Activated T-helper 1 cell treated with Interleukin-2 at 50 U/mL for 16 hours (primary cell): ENCODE measurements at regions not wholly inside any gene's neighbourhood (a gene's known extent, or its start where the extent isn't known, plus 50 kb on each side); places are given as distances from the start of the nearest gene placed in this dataset.
A peak's percentile ranks its signal among the peaks of the same experiment; 100 is the strongest.

Experiments used
- DNase-seq: peaks from one replicate; pipeline ENCODE4 v3.0.0-alpha.2; 2020; ENCODE audit warnings: low read depth

GRCh38 chr3:70558956-70559355, 246.5 kb upstream of the MDFIC2 start:
- DNase-seq, result no peak

GRCh38 chr3:70557976-70558375, 245.5 kb upstream of the MDFIC2 start:
- no peak for DNase-seq

DNA sequence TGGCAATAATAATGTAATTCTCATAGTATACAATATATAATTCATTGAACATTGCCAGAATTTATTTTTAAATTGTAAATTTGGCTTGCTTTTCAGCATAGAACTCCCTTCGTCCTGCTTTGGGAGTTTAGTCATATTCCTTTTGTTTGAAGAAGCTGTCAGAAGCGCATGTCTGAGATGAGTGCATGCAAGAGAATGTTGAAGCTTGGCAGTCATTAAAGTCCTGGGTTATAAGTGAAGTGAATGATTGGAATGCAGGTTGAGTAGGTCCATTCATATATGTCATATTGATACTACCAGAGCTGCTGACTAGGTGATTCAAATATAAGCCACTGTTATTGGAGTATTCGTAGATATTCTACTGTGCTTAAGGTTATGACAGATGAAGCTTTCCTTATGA, 243.6 kb upstream of the MDFIC2 start:
- no peak for DNase-seq

- no peak for DNase-seq
These were observed 241.7 kb upstream of the MDFIC2 start for GRCh38 chr3:70554170-70554569.

- DNase-seq, result peak; percentile 38
These were observed 238.4 kb upstream of the MDFIC2 start for GRCh38 chr3:70550723-70551319.

DNA sequence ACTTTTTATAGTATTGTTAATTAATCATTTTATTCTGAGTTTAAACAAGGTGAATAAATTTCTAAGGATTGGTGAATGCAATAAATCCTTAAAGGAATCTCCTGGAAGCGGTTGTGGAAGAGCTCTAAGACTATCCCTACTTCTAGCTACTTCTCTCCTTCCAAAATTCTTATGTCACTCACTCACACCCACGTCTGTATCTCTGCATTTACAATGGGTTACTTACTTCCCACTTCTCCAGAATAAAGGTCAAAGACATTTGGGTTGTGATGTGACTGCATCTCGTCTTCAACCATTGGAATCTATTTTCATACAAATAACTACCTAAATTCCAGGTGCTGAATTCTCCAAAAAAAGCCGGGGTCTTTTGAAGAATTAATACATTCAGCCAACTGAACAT, 234.2 kb upstream of the MDFIC2 start:
- no peak for DNase-seq

DNA sequence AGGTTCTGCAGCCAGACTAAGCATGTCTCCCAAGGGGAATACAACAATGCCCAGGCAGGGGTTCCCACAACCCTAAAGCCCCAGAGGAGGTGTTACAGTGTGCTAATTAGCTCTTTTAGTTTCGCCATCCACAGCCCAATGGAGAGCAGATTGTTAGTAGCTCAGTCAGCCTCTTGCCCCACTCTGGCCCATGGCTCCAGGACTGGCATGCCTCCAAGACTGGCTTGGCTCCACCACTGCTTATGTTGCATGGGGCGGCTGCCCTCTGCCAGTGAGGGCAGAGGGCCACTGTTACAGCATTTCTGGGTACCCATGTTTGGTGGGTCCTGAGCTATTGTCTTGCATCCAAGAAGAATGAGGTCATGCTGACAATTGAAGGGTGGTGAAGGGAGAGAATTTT, 231.1 kb upstream of the MDFIC2 start:
- DNase-seq, result no peak

DNA sequence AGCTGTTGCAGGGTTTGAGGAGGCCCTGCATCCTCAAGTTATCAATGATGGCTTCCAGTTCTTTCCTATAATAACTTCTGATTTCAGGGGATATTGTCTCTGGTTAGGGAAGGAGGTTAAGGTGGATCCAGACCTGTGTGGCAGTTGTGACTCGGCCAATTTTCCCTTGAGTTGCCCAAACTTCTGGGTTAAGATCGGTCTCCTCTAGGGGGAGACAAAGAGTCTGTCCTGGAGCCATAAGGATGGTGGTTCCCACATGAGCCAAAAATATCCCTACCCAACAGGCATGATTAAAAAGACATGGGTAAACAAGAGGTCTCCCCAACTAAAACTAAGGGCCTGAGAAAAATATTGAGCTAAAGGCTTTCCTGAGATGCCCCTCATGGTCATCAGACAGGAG, 227.5 kb upstream of the MDFIC2 start:
- no peak for DNase-seq

GRCh38 chr3:70532806-70533205, 220.4 kb upstream of the MDFIC2 start:
- DNase-seq, result no peak

DNA sequence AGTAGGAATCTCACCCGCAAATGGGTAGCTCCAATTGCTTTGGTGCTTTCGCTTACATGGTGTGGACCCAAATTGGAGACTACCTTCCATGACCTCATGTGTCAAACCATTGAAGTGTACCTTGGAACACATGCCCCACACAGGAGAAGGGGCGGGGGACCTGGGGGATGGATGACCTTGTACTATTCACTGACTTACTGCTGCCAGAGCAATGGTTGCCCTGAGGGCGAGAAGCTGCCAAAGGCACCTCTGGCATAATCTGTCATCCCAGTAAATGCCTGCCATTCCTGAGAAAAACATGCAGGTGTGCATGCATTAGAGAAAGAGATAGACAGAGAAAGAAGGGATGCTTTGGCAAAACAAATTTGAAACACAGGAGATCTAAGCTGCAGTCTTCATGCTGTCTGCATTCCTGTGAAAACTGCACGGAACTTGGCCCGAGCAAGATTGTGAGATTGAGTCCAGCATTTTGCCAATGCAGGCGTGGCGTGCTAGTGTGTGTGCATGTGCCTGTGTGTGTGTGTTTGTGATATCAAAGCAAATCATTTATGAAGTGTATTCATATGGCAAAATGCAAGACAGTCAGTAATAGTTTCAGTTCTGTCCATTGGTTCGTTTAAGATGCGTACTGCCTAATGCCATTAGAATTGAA, 219.5 kb upstream of the MDFIC2 start:
- no peak for DNase-seq

GRCh38 chr3:70531063-70531657, 218.7 kb upstream of the MDFIC2 start:
- no peak for DNase-seq

DNA sequence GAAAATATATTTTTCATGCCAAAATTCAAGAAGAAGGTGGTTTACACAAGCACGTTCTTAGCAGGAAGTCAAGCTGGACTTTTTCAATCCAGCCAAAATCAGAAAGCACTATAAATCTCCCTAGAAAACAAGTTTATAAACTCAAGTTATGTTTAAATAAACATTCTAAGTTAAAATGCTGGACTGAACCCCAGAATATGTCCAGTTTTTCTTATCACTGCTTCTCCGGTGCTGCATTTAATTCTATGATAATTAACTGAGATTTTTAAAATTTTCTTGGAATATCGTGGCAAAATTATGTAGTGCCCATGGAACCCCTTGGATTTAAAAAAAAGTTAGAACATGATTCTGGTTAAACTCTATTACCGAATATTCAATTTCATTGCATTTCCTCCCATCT, 218.2 kb upstream of the MDFIC2 start:
- no peak for DNase-seq

- no peak for DNase-seq
These were observed 214.6 kb upstream of the MDFIC2 start for GRCh38 chr3:70527026-70527425.

DNA sequence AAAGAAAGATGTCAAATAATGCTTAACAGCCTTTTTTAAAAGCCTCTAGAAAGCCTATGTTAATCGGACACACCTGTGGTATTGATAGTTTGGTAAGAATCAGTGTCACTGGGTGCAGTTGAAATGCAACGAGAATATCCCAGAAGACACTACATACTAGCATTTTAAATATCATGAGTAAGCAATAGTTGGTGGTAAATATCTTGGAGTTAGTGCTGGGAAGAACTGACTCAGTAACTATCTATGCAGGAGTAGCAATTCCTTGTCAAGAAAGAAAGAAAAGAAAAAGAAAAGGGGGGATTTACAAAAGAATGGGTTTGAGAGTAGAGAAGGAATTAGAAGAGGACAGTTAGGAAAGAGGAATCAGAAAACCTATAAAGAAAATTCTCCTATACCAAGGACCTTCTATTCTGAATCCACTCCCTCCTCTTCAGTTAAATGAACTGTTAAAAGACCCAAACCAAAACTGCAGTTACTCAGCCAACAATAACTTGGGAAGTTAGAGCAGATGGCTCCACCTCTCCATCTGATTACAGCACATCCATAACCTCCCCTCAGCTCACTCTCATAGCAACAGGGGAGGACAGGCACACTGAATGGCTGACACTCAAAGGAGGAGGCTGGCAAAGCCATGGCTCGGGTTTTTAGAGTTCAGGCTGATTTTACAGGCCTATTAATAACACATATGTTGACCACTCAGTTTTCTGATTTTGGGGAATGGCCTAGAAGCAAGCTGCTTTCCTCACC, 207.6 kb upstream of the MDFIC2 start:
- DNase-seq, result no peak

DNA sequence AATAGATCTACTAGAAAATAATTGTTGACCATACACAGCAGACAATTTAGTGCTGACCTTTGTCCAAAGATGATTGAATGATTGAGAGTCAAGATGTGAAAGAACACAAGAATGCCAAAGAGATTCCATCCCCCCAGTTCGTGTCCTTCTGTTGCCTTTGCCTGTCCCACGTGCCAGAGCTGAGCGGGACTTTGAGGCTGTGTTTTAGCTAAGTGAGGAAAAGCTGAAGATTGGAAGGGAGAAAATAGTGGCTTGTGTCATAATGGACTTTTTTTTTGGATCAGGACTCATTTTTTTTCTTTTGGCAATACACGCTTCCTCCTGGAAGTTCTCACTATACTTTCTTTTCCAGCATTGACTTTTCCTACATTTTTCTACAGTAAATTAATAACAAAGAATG, 206.6 kb upstream of the MDFIC2 start:
- no peak for DNase-seq

DNA sequence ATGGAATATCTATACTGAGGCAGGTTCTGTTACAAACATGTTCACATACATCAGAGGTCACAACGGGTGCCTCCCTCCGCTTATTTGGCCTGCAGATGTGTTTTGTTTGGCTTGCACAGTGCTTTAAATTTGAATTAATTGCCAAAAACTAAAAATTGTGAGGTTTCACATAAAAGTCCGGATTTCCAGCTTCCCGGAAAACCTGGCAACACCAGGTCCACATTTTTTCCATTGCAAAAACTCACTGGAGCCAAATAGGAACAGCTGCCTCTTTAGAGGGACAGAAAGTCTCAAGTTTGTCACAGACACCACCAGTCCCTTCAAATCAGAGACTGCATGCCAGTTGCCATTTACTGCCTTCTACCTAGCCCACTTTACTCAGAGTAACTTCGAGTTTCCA, 205.9 kb upstream of the MDFIC2 start:
- no peak for DNase-seq

DNA sequence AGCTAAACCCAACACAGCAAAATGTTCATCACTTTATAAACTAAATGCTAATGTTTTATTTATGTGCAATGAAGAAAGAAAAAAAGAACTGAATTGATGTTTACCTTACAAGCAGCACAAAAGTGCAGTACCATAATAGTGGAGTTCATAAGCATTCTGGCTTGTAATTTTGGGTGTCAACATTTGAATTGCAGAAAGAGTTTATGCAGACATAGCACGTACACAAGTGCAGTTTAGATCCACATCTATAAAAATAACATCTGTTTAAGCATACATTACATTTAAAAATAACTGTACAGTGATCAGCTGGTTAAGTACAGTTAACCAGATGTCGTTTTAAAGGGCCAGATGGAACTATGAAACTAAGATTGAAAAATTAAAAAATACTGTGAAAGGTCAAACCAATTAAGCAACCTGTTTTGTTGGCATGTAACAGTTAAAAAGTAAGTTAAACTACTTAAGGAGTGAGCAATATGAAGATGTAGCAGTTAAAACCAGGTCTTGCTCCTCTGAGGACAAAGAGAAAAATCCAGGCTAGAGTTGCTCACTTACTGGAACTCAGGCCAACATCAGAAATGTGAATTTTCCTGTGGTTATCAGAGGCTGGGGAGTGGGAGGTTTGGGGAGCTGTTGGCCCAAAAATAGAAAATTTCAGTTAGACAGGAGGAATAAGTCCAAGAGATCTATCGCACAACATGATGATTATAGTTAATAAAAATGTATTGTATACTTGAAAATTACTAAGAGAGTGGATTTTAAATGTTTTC, 204.9 kb upstream of the MDFIC2 start:
- DNase-seq, result no peak

DNA sequence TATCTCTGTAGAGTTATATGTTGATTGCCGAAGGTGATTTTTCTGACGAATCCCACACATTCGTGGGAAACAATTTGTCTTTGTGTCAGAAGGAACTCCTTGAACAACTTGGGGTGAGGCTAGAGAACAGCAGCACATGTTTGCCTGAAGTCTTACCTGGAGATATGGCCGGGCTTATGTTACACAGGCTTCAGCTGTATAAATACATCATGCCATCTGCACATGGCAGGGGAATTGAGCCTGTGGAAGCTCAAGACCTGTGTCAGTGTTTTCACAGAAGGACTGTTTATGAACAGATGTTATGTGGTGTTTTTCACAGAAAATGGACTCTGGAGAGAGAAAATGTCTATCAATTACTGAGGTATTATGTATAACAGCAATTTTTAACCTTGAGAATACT, 203.6 kb upstream of the MDFIC2 start:
- no peak for DNase-seq

GRCh38 chr3:70507486-70507885, 195.0 kb upstream of the MDFIC2 start:
- DNase-seq, result no peak

DNA sequence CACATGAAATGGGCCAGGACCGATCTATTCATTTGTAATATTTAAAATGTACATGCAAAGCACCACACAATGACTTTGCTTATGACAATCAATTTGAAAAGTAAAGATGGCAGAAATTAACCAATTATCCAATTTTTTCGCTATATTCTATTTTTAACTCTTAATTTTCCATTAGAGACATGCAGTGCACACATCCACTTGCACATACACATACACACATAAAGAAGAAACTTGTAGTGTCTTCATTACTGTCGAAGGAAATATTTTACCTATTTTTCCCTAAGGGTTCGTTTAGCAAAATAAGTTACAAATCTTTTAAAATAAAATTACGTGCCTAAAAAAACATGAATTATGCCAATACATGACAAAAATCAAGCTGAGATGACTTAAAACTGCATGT, 194.3 kb upstream of the MDFIC2 start:
- no peak for DNase-seq

- DNase-seq, result no peak
These were observed 189.1 kb upstream of the MDFIC2 start for GRCh38 chr3:70501561-70501960.

DNA sequence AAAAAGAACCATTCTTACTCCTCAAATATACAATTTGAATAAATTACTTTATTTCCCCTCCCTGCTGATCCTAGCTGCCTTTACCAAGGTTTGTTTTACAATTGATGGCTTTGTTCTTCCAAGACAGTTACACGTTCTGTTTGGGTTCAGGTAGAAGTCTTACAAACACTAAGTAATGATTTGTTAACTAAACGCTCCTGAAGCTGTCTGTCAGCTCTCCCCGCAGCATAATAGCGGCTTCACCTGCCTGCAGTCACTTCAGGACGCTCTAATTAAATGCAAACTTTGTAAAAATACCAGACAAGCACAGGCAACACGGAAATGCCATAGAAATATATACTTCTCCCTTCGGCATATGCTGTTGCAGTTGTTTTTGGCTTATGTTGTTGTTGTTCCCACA, 176.4 kb upstream of the MDFIC2 start:
- DNase-seq, result no peak
